Panc1 (cell line): ENCODE measurements at regions not wholly inside any gene's neighbourhood (a gene's known extent, or its start where the extent isn't known, plus 50 kb on each side); places are given as distances from the start of the nearest gene placed in this dataset.

ENCODE experiments used
- ATAC-seq: fragments of 200-7000 bp; cut with Tn5 transposase; 2 replicates; pipeline ENCODE4 v1.9.1; 2020; ENCODE audit warnings: mild to moderate bottlenecking, moderate library complexity
- BruUV-seq: library from RNA; stranded (reverse); fragments of 400-500 nt; replicated peaks from 2 replicates; lab custom pipeline; 2021; lab: Mats Ljungman, UMichigan
- CTCF ChIA-PET: fragments of 300-600 bp; sonication (Branson Sonifier 250); formaldehyde crosslinking; loops from one replicate; lab custom pipeline; 2022; ENCODE audit warnings: antibody characterized with exemption; lab: Charles Lee
- POLR2A ChIA-PET: fragments of 300-600 bp; sonication (Branson Sonifier 250); formaldehyde crosslinking; loops from one replicate; lab custom pipeline; 2022; ENCODE audit warnings: antibody characterized with exemption; lab: Charles Lee
- DNase-seq: peaks from one replicate; pipeline ENCODE4 v3.0.0-alpha.2; 2010; ENCODE audit warnings: low read depth, low spot score
- H3K27ac ChIP-seq: 2 replicates; pipeline ENCODE4 v1.5.1; 2011; ENCODE audit warnings: mild to moderate bottlenecking, low read length, inconsistent platforms
- H3K27me3 ChIP-seq: fragments of 200-500 bp; sonication (Bioruptor generic); 2 replicates; pipeline ENCODE4 v1.6.0; 2014; ENCODE audit warnings: low read length, inconsistent platforms; ENCODE audit not compliant: control insufficient read depth, insufficient read depth
- H3K36me3 ChIP-seq: fragments of 200-500 bp; sonication (Bioruptor generic); 2 replicates; pipeline ENCODE4 v1.5.1; 2014; ENCODE audit warnings: inconsistent platforms, mild to moderate bottlenecking, low read length, moderate library complexity; ENCODE audit not compliant: control insufficient read depth, insufficient read depth
- H3K4me1 ChIP-seq: 2 replicates; pipeline ENCODE4 v1.5.1; 2011; ENCODE audit warnings: inconsistent platforms, mild to moderate bottlenecking, low read length, moderate library complexity; ENCODE audit not compliant: control insufficient read depth, insufficient read depth
- H3K4me3 ChIP-seq, 2 experiments: 2 replicates each; pipeline ENCODE4 v1.5.1; 2011 to 2012; ENCODE audit warnings: low read depth in 2 of 2, low read length in 2 of 2, mild to moderate bottlenecking in 2 of 2, inconsistent platforms in 1 of 2, moderate library complexity in 1 of 2
- H3K9me3 ChIP-seq: fragments of 200-500 bp; sonication (Bioruptor generic); 2 replicates; pipeline ENCODE4 v1.5.1; 2014; ENCODE audit warnings: low read depth, mild to moderate bottlenecking, inconsistent platforms, low read length, moderate library complexity; ENCODE audit not compliant: control insufficient read depth, insufficient read depth
- CTCF ChIP-seq: fragments of 450-650 bp; IDR thresholded peaks from 2 replicates; pipeline ENCODE4 v1.5.1; 2017; ENCODE audit warnings: mild to moderate bottlenecking
- POLR2AphosphoS5 ChIP-seq: IDR thresholded peaks from 2 replicates; pipeline ENCODE4 v1.6.1; 2012; ENCODE audit warnings: mild to moderate bottlenecking, low read depth, low read length, moderate library complexity
- REST ChIP-seq, 2 experiments: IDR thresholded peaks; 2 replicates each; pipeline ENCODE4 v1.6.1; 2011 to 2012; ENCODE audit warnings: low read depth in 2 of 2, control low read depth in 1 of 2, low read length in 1 of 2, mild to moderate bottlenecking in 1 of 2, moderate library complexity in 1 of 2; ENCODE audit not compliant: insufficient read depth in 1 of 2
- SIN3A ChIP-seq: IDR thresholded peaks from 2 replicates; pipeline ENCODE4 v1.6.1; 2012; ENCODE audit warnings: low read depth, mild to moderate bottlenecking, low read length, moderate library complexity, borderline replicate concordance; ENCODE audit not compliant: insufficient read depth
- TCF7L2 ChIP-seq: IDR thresholded peaks from 2 replicates; pipeline ENCODE4 v1.6.1; 2011; ENCODE audit warnings: mild to moderate bottlenecking, low read depth, low read length, inconsistent platforms
- in situ Hi-C: cut with HindIII; loops from 2 replicates; pipeline ENCODE4 v1.10.0; 2016; ENCODE audit warnings: low sequenced_read_pairs, low pct_unique_long_range_greater_than_20kb
- intact Hi-C: fragments of 100-400 bp; cut with micrococcal nuclease; formaldehyde crosslinking; loops from one replicate; pipeline ENCODE4 v1.10.0; 2022; ENCODE audit not compliant: unreplicated experiment

GRCh38 chr2:236673823-236674185 lies 104.2 kb downstream of the ACKR3 start:
- CTCF ChIA-PET = no interaction called here
- no peak for TF ChIP-seq SIN3A
- TF ChIP-seq REST (IDR thresholded peaks at IDR 0.05; ENCODE audit: insufficient read depth in 1 of 2, low read depth in 2 of 2, low read length in 1 of 2) = no peak
- TF ChIP-seq TCF7L2 = no peak
- TF ChIP-seq CTCF = no peak
- no peak for TF ChIP-seq POLR2AphosphoS5
- no peak overlapping the region for H3K4me3 ChIP-seq
- H3K27ac ChIP-seq = no peak overlapping the region
- H3K4me1 ChIP-seq = no peaks in the 10 kb centered on the region
- intact Hi-C loops = no loop called here
- no peak for DNase-seq
- peaks cover 12% of the 10 kb centered on the region for H3K27me3 ChIP-seq
- POLR2A ChIA-PET = no interaction called here
- in situ Hi-C loops = no loop called here
- ATAC-seq = no peak
- no TSS peak for BruUV-seq
- H3K9me3 ChIP-seq = no peaks in the 10 kb centered on the region
- no peaks in the 10 kb centered on the region for H3K36me3 ChIP-seq

GRCh38 chr2:236674238-236674637 lies 104.6 kb downstream of the ACKR3 start:
- no peak for TF ChIP-seq CTCF
- no peak for TF ChIP-seq POLR2AphosphoS5
- TF ChIP-seq REST (IDR thresholded peaks at IDR 0.05; ENCODE audit: insufficient read depth in 1 of 2, low read depth in 2 of 2, low read length in 1 of 2) = no peak
- TF ChIP-seq SIN3A = no peak
- no peak for TF ChIP-seq TCF7L2
- Histone ChIP-seq H3K4me3 (no peak overlapping the region), H3K27me3 (peaks cover 16% of the 10 kb centered on the region), H3K9me3 (no peaks in the 10 kb centered on the region), H3K4me1 (no peaks in the 10 kb centered on the region), H3K36me3 (no peaks in the 10 kb centered on the region), H3K27ac (no peak overlapping the region)
- in situ Hi-C loops = no loop called here
- ChIA-PET CTCF (no interaction called here), POLR2A (no interaction called here)
- ATAC-seq (no peak), DNase-seq (no peak)
- intact Hi-C loops = no loop called here
- no TSS peak for BruUV-seq
